ENCODE measurements at regions not wholly inside any gene's neighbourhood (a gene's known extent, or its start where the extent isn't known, plus 50 kb on each side); places are given as distances from the start of the nearest gene placed in this dataset.

DNA sequence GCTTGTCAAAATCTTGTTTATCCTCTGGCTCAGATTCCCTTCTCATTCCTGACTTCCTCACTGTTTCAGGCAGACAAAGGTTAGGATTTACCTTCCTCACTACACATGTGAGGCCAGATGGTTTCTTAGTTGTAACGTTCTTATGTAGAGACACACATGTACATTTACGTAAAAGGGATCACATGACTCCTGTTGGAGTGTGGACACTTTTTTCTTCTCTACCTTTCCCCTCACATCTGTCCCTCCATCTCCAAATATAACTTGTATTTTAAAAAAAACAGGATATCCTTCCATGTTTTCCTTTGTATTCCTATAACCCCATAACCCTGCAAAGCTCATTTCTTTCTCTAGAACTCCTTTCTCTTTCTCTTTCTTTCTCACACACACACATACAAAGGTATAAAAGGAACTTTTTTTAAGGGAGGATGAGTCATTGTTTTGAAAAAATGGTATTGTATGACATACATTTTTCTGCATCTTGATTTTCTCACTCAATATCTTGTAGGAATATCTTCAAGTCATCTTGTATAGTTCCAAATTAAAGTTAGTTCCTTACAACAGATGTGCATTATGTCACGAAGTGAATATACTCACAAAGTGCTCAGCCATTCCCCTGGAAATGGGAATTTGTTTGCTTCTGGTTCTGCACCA is 78.2 kb upstream of the SULF2 start:
- ATAC-seq = no peak

DNA sequence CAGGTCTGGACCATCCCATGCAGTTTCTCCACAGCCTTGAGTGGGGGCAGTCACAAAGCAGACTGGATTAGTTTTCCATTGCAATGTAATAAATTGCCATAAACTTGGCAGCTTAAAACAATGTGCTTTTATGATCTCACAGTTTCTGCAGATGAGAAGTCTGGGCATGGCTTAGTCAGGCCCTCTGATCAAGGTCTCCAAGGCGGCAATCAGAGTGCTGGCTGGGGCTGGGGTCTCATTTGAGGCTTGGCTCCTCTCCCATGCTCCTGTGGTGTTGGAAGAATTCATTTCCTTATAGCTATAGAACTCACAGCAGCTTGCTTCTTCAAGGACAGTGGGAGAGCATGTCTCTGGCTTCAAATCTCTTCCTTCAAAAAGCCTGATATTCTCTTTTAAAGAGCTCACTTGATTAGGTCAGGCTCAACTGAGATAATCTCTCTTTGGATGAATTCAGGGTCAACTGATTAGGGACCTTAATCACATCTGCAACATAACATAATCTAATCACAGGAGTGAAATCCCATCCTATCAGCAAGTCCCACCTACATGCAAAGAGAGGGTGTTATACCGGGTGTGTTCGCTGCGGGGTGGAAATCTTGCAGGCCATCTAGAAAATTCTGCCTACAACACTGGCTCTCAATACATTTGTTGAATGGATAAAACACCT is 77.4 kb upstream of the SULF2 start:
- 67 to 68% methylated on average over 4 of the region's 4 CpGs for WGBS, 2 donors
- DNase-seq (no peak), ATAC-seq (no peak)
- Histone ChIP-seq H3K27me3 (no peaks in the 10 kb centered on the region), H3K4me3 (no peak overlapping the region), H3K36me3 (replicated peaks in 1 of 2; ENCODE audit: insufficient read depth in 1 of 2, low read depth in 2 of 2) (no peaks in the 10 kb centered on the region), H3K4me1 (peaks cover under 1% of the 10 kb centered on the region), H3K9me3 (no peaks in the 10 kb centered on the region), H3K27ac (no peak overlapping the region)
- intact Hi-C loops (cut with DNase I) = no loop called here
- no peak for TF ChIP-seq POLR2A (IDR thresholded peaks at IDR 0.05)
- TF ChIP-seq, protein P1, sequence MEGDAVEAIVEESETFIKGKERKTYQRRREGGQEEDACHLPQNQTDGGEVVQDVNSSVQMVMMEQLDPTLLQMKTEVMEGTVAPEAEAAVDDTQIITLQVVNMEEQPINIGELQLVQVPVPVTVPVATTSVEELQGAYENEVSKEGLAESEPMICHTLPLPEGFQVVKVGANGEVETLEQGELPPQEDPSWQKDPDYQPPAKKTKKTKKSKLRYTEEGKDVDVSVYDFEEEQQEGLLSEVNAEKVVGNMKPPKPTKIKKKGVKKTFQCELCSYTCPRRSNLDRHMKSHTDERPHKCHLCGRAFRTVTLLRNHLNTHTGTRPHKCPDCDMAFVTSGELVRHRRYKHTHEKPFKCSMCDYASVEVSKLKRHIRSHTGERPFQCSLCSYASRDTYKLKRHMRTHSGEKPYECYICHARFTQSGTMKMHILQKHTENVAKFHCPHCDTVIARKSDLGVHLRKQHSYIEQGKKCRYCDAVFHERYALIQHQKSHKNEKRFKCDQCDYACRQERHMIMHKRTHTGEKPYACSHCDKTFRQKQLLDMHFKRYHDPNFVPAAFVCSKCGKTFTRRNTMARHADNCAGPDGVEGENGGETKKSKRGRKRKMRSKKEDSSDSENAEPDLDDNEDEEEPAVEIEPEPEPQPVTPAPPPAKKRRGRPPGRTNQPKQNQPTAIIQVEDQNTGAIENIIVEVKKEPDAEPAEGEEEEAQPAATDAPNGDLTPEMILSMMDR (IDR thresholded peaks at IDR 0.05) = no peak

More for the DNA sequence above, 78.2 kb upstream of the SULF2 start:
- 52% methylated on average over 3 of the region's 3 CpGs for WGBS, 2 donors
- DNase-seq = no peak
- H3K27me3 ChIP-seq = no peaks in the 10 kb centered on the region
- H3K4me1 ChIP-seq = no peaks in the 10 kb centered on the region
- no peaks in the 10 kb centered on the region for H3K9me3 ChIP-seq
- no peaks in the 10 kb centered on the region for H3K36me3 ChIP-seq (replicated peaks in 1 of 2; ENCODE audit: insufficient read depth in 1 of 2, low read depth in 2 of 2)
- no peak overlapping the region for H3K4me3 ChIP-seq
- intact Hi-C loops (cut with DNase I) = no loop called here
- no peak overlapping the region for H3K27ac ChIP-seq
- TF ChIP-seq POLR2A (IDR thresholded peaks at IDR 0.05) = no peak
- TF ChIP-seq, protein P1 (IDR thresholded peaks at IDR 0.05) = no peak

DNA sequence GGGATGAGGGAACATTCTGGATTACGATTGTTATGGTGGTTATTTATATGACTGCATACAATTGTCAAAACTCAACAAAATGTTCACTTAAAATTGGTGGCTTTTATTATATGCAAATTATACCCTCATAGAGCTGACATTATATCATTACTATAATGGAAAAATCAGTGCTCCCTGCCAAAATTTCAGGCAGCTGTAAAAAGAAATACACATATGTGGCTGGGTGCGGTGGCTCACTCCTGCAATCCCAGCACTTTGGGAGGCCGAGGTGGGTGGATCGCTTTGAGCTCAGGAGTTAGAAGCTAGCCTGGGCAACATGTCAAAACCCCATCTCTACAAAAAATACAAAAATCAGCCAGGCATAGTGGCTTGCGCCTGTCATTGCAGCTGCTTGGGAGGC is 75.8 kb upstream of the SULF2 start:
- Histone ChIP-seq H3K36me3 (replicated peaks in 1 of 2; ENCODE audit: insufficient read depth in 1 of 2, low read depth in 2 of 2) (no peaks in the 10 kb centered on the region), H3K4me3 (no peak overlapping the region), H3K4me1 (peaks cover 10% of the 10 kb centered on the region), H3K9me3 (no peaks in the 10 kb centered on the region), H3K27ac (no peak overlapping the region), H3K27me3 (no peaks in the 10 kb centered on the region)
- ATAC-seq = no peak
- DNase-seq = no peak
- intact Hi-C loops (cut with DNase I) = no loop called here
- TF ChIP-seq POLR2A (IDR thresholded peaks at IDR 0.05) = no peak
- TF ChIP-seq, protein P1 (IDR thresholded peaks at IDR 0.05) = no peak
- 78 to 82% methylated on average over 5 of the region's 5 CpGs for WGBS, 2 donors

DNA sequence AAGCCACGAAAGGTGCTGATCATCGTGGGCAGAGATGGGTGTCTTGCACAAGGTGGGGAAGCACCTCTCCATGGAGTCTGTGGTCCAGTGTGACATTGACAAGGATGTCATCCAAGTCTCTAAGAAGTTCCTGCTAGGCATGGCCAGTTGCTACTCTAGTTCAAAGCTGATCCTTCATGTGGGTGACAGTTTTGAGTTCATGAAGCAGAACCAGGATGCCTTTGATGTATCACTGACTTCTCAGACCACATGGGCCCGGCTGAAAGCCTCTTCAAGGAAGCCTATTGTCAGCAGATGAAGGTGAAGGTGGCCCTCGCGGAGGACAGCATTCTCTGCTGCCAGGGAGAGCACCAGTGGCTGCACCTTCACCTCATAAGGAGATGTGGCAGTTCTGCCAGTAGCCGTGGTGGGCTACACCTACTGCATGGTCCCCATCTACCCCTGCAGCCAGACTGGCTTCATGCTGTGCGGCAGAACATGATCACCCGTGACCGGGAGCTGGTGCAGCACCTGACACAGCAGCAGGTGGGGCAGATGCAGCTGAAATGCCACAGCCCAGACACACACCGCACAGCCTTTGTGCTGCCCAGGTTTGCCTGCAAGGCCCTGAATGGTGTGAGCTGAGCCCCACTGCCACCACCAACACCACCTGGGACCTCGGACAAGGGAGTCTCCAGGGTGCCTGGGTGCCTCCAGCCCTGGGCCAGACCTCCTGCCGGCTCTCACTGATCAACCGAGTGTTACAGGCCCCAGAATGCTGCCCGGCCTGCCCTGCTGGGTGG is 75.0 kb upstream of the SULF2 start:
- no peak overlapping the region for H3K27ac ChIP-seq
- ATAC-seq (no peak), DNase-seq (no peak)
- H3K36me3 ChIP-seq (replicated peaks in 1 of 2; ENCODE audit: insufficient read depth in 1 of 2, low read depth in 2 of 2) = no peaks in the 10 kb centered on the region
- TF ChIP-seq, protein P1 (IDR thresholded peaks at IDR 0.05) = no peak
- TF ChIP-seq POLR2A (IDR thresholded peaks at IDR 0.05) = no peak
- H3K4me1 ChIP-seq = peaks cover 10% of the 10 kb centered on the region
- intact Hi-C loops (cut with DNase I) = no loop called here
- 55 to 61% methylated on average over 2 to 12 of the region's 14 CpGs for WGBS, 2 donors
- no peaks in the 10 kb centered on the region for H3K27me3 ChIP-seq
- no peak overlapping the region for H3K4me3 ChIP-seq
- H3K9me3 ChIP-seq = no peaks in the 10 kb centered on the region

All from body of pancreas (tissue), 4 donors.